Suppressor macrophage treated with lipopolysaccharide for 4 hours (primary cell): ENCODE measurements at regions not wholly inside any gene's neighbourhood (a gene's known extent, or its start where the extent isn't known, plus 50 kb on each side); places are given as distances from the start of the nearest gene placed in this dataset.

ENCODE experiments used
- DNase-seq: peaks from one replicate; pipeline ENCODE4 v3.0.0-alpha.2; 2020

DNA sequence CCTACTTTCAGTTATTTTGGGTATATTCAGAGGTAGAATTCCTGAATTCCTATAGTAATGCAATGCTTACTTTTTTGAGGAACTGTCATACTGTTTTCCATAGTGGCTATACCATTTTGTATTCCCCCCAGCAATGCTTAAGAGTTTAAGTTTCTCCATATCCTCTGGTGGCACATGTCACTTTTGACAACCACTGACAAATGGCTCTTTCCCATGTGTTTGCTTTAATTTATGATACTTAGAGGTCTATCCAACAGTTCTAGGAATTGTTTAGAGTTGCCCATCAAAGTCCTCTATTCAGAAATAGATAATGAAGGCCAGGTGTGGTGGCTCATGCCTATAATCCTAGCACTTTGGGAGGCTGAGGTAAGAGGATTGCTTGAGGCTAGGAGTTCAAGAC is 128.9 kb upstream of the CFAP20DC start:
- DNase-seq: no peak

- no peak for DNase-seq
These were observed 121.7 kb upstream of the CFAP20DC start for GRCh38 chr3:59171491-59171890.

DNA sequence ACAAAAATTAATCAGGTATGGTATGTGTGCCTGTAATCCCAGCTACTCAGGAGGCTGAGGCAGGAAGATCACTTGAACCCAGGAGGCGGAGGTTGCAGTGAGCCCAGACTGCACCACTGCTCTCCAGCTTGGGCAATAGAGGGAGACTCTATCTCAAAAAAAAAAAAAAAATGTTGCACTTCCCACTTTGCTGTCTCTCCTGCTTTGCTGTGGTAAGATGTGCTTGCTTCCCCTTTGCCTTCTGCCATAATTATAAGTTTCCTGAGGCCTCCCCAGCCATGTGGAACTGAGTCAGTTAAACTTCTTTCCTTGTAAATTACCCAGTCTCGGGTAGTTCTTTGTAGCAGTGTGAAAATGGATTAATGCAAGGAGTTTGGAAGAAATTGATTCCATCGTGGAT is 120.3 kb upstream of the CFAP20DC start:
- peak; percentile 9 for DNase-seq

GRCh38 chr3:59167756-59168155 is 117.9 kb upstream of the CFAP20DC start:
- DNase-seq: no peak

- DNase-seq: no peak
These were observed 114.1 kb upstream of the CFAP20DC start for GRCh38 chr3:59163953-59164352.

- DNase-seq: no peak
These were observed 111.2 kb upstream of the CFAP20DC start for GRCh38 chr3:59161048-59161447.

- DNase-seq: no peak
These were observed 110.4 kb upstream of the CFAP20DC start for GRCh38 chr3:59160133-59160746.

- DNase-seq: no peak
These were observed 103.8 kb upstream of the CFAP20DC start for GRCh38 chr3:59153648-59154047.

DNA sequence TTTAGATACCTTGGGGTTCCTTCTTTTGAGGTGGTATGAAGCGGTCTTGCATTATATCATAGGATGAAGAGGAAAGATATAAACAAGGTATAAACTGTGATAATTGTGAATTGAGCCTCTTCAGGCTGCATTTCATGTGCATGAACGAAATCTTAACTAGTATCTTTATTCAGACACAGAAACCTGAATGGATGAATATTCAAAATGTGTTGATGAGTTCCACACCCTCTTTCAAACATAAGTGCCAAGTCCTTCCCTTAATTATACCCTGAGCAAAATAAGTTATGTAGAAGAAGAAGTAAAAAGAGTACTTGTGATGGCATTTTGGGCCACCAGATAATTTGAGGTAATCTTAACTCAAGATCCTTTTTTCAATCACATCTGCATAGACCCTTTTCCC is 103.1 kb upstream of the CFAP20DC start:
- DNase-seq: no peak

- peak; percentile 2 for DNase-seq
These were observed 100.2 kb upstream of the CFAP20DC start for GRCh38 chr3:59150039-59150438.

DNA sequence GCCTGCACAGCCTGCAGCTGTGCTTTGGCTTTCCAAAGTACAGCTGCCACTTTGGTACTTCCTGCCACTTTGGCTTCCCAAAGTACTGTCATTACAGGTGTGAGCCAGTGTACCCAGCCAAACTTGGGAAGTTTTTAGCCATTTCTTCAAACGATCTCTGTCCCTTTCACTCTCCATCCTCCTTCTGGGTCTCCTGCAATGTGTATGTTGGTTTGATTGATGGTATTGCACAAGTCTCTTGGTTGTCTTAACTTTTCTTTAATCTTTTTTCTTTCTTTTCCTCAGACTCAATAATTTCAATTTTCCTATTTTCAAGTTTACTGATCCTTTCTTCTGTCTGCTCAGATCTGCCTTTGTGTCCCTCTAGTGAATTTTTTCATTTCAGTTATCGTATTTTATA is 99.3 kb upstream of the CFAP20DC start:
- DNase-seq: no peak

DNA sequence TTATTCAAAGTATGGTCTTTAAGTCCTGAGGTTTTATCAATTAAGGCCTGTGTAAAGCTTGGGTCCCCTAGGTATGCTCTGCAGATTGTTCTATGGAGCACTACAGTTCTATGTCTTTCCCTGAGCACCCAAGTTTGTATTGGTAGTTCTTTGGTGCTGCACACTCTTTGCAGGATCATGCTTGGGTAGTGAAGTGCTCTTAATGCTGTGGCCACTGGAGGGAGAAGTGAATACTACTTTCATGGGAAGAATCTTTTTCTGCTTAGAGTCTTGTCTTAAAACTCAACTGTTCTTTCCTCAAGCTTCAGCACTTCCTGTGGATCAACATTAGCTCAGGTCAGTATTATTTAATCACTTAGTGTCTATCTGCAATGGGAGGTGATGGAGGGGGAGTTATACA is 93.6 kb upstream of the CFAP20DC start:
- DNase-seq: no peak

- DNase-seq: no peak
These were observed 92.7 kb upstream of the CFAP20DC start for GRCh38 chr3:59142556-59142955.

- no peak for DNase-seq
These were observed 89.1 kb upstream of the CFAP20DC start for GRCh38 chr3:59138966-59139365.

- no peak for DNase-seq
These were observed 87.6 kb upstream of the CFAP20DC start for GRCh38 chr3:59137415-59137814.

DNA sequence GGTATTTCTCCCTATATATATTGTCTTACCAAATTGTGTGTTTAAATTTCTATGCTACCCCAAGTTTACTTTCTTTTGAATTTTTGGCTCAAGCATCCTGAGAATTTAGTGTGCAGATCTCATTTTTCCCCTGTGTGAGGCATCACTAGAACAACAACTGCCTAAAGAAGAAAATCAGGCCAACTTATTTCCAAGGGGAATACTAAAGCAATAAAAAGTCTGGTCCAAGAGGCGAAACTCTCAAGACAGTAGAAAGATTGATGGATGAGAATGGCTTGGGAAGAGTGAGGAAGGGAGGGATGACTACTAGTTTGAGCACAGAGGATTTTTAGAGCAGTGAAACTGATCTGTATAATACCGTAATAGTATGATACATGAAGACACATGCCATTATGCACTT is 86.3 kb upstream of the CFAP20DC start:
- no peak for DNase-seq

GRCh38 chr3:59135096-59135495 is 85.3 kb upstream of the CFAP20DC start:
- DNase-seq: peak; percentile 30

- DNase-seq: no peak
These were observed 83.5 kb upstream of the CFAP20DC start for GRCh38 chr3:59133311-59133710.

DNA sequence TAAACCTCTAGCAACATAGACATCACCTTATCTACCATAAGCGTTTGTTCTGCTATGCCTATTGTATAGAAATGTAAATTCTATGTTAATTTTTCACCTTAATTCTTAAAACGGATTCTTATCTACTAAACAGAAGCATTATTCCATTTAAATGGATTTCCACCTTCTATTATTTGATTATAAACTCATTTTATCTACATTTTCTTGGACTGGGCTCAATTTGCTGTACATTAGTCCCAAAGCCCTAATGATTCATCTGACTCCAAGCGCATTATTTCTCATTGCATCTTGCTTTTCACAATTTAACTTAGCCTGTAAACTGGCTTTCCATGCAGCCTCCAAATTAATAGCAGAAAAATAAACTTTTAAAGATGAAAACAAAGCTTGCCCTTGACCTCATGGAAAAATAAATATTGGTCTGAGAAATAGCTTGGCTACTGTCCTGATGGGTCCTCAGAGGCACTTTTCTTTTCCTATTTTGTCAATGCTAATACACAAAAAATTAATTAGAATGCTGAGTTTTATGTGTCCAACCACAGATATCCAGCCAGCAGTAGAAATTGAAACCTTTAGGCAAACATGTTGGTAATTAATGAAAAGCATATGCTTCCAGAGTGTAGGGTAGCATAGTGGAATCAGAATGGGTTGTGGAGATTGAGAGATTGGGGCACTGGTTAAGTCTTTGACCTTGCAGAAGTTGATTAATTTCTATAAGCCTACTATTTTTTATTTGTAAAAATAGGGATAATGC is 81.4 kb upstream of the CFAP20DC start:
- no peak for DNase-seq

DNA sequence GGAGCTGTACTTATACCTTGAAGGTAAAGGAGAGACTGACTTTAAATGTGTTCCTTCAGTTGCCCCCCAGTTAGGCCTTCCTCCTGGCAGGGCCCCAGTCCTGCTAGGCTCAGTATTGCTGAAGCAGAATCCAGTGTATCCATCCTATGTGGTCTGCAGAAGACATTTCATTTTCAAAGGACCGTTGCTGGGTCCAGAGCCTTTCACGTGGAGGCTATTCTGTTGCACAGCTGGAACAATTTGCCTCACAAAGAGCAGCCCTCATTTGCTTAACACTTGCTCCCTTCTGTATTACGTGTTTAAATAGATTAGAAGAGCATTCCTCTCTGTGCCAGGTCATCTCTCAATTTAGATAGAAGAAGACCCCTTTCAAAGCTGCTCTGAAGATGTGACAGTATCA is 78.9 kb upstream of the CFAP20DC start:
- DNase-seq: no peak

DNA sequence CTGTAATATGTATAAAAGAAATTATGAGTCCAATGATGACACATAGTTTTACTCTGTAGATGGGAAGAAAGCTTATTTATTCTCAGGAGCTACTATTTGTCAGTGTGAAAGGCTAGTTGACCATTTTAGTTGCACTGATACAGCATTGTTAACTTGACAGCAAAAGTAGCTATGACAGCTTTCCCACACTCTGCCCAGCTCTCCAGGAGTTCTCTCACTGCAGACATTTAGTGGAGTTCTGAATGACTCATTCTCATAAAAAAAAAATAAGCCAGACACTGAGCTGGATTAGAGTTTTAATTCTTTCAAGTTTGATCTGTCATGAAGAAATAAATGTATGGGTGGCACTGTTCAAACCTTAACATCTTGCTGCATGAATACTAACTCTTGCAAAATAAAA is 77.2 kb upstream of the CFAP20DC start:
- DNase-seq: no peak

DNA sequence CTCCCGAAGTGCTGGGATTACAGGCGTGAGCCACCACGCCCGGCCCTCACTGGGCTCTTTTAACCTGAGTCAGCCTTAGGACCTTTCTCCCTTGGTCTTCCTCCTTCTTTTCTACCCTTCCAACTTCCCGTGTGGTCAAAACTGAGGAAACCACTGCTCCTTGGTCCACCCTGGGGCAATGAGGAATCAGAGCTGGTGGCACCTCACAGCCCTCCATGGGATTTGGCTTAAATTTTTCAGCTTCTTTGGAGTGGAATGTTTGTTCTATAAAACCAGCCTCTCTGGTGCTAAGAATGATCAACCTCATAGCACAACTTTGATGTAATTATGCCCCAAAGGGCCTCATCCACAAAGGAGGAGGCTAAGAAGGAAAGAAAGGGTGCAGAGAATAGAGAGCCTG is 76.6 kb upstream of the CFAP20DC start:
- no peak for DNase-seq

GRCh38 chr3:59121346-59122144 is 71.7 kb upstream of the CFAP20DC start:
- no peak for DNase-seq

GRCh38 chr3:59118928-59119327 is 69.1 kb upstream of the CFAP20DC start:
- DNase-seq: no peak
